Type B pancreatic cell (in vitro differentiated cells): ENCODE measurements at regions not wholly inside any gene's neighbourhood (a gene's known extent, or its start where the extent isn't known, plus 50 kb on each side); places are given as distances from the start of the nearest gene placed in this dataset.
A peak's percentile ranks its signal among the peaks of the same experiment; 100 is the strongest.

Experiments
- DNase-seq: peaks from one replicate; pipeline ENCODE4 v3.0.0; 2021; ENCODE audit warnings: mixed read lengths; ENCODE audit not compliant: unreplicated experiment; ENCODE audit errors: extremely low spot score
- H3K27ac Mint-ChIP-seq: 2 replicates; pipeline ENCODE4 v1.8.0; 2021; ENCODE audit warnings: mild to moderate bottlenecking, mixed read lengths
- H3K27me3 Mint-ChIP-seq: 2 replicates; pipeline ENCODE4 v1.8.0; 2021; ENCODE audit warnings: mixed read lengths
- H3K36me3 Mint-ChIP-seq: 2 replicates; pipeline ENCODE4 v1.8.0; 2021; ENCODE audit warnings: mixed read lengths
- H3K4me1 Mint-ChIP-seq: one replicate; pipeline ENCODE4 v1.8.0; 2021; ENCODE audit warnings: mixed read lengths; ENCODE audit not compliant: unreplicated experiment
- H3K4me3 Mint-ChIP-seq: 2 replicates; pipeline ENCODE4 v1.8.0; 2021; ENCODE audit warnings: mild to moderate bottlenecking, mixed read lengths
- H3K9me3 Mint-ChIP-seq: 2 replicates; pipeline ENCODE4 v1.8.0; 2021; ENCODE audit warnings: mixed read lengths
- TF ChIP-seq, protein P1 (sequence below): fragments of 200-600 bp; sonication (generic); conservative IDR thresholded peaks from 2 replicates; pipeline ENCODE4 v1.5.0; 2021; ENCODE audit warnings: antibody characterized with exemption, mild to moderate bottlenecking

DNA sequence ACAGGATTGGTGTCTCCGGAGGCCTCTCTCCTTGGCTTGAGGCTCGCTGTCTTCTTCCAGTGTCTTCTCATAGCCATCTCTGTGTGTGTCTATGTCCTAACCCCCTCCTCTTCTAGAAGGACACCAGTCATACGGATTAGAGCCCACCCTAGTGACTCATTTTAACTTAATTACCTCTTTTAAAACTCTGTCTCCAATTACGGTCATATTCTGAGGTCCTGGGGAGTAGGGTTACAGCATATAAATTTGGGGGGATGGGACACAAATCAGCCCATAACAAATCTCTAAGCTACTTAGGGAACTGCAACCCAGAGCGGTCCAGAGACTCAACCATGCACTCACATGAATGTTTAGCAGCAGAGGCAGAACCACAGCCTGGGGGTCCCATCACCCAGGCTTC is 56.1 kb upstream of the SASH1 start:
- no peak for DNase-seq
- Mint-ChIP-seq H3K27ac (no peak overlapping the region), H3K4me1 (peaks cover 27% of the 10 kb centered on the region), H3K36me3 (no peaks in the 10 kb centered on the region), H3K4me3 (no peak overlapping the region), H3K9me3 (no peaks in the 10 kb centered on the region), H3K27me3 (no peaks in the 10 kb centered on the region)
- TF ChIP-seq, protein P1, sequence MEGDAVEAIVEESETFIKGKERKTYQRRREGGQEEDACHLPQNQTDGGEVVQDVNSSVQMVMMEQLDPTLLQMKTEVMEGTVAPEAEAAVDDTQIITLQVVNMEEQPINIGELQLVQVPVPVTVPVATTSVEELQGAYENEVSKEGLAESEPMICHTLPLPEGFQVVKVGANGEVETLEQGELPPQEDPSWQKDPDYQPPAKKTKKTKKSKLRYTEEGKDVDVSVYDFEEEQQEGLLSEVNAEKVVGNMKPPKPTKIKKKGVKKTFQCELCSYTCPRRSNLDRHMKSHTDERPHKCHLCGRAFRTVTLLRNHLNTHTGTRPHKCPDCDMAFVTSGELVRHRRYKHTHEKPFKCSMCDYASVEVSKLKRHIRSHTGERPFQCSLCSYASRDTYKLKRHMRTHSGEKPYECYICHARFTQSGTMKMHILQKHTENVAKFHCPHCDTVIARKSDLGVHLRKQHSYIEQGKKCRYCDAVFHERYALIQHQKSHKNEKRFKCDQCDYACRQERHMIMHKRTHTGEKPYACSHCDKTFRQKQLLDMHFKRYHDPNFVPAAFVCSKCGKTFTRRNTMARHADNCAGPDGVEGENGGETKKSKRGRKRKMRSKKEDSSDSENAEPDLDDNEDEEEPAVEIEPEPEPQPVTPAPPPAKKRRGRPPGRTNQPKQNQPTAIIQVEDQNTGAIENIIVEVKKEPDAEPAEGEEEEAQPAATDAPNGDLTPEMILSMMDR: no peak

DNA sequence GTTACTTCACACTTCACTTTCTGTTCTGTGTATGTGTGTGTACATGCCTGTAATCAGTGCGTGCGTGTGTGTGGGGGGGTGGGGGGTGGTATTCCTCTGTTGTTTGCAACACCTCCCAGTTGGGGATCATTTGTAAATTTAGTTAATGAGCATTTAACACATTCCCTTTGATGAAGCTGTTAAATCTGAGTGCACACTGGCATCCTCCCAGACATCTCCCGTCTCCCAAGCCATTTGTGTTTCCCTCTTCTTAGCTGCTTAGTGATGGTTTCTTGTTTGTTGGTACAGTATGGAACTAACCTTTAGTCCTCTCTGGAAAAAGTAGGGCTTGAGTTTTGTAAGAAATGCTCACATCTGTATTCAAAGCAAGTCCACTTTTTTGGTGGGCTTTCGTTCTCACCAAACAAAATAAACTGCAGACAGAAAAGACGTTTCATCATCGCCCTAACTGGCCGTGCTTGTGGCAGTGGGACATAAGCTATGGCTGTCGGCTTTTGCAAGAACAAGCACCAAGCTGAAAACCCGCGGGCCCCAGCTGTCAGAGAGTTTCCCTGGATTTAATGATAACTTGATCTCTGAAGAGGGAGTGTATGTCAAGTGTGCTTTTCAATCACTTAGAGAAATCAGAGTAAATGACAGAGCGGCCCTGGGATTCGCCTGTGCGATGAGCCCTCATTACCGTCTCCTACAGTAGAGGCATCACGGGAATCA is 54.9 kb upstream of the SASH1 start:
- Mint-ChIP-seq H3K9me3 (no peaks in the 10 kb centered on the region), H3K36me3 (no peaks in the 10 kb centered on the region), H3K27ac (no peak overlapping the region), H3K4me3 (no peak overlapping the region), H3K4me1 (peaks cover 37% of the 10 kb centered on the region), H3K27me3 (no peaks in the 10 kb centered on the region)
- no peak for DNase-seq
- TF ChIP-seq, protein P1: no peak

DNA sequence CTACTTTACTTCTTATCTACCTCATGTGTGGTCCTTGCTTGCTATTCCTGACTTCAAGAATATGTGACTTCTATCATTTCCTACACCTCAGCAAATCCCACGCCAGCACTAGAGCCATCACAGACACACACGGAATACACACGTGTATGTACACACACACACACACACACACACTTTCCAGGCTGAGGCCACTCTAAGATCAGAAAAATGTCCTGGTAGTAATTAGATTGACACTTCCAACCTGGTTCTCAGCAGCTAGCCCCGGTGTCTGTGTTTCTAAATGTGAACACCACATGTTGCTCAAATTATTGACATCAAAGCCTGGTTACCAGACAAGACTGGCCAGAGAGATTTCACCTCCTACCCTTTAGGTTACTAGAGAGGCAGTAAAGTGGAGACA is 54.1 kb upstream of the SASH1 start:
- Mint-ChIP-seq H3K27me3 (no peaks in the 10 kb centered on the region), H3K4me3 (no peak overlapping the region), H3K27ac (peak overlapping the region; percentile 5), H3K36me3 (no peaks in the 10 kb centered on the region), H3K4me1 (peaks cover 37% of the 10 kb centered on the region), H3K9me3 (no peaks in the 10 kb centered on the region)
- TF ChIP-seq, protein P1: no peak
- no peak for DNase-seq

DNA sequence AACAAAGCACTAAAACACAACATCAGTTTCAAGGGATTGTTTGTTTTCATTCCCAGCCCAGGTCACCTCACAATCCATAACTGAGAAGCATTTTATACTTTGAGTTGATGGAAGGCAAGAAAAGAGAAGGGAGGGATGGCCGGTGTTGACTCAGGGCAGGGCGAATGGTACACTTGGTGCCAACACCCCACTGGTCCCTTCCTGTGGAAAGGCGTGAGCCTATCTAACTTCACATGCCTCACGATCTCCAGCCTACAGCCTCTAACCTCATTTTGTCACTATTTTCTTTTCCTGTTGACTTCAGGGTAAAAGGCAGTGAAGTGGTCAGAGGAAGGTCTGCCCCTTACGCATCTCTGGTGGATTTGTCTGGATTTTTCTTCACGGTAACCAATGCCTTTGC is 53.5 kb upstream of the SASH1 start:
- Mint-ChIP-seq H3K4me1 (peaks cover 38% of the 10 kb centered on the region), H3K4me3 (no peak overlapping the region), H3K9me3 (no peaks in the 10 kb centered on the region), H3K27me3 (no peaks in the 10 kb centered on the region), H3K27ac (peak overlapping the region; percentile 5), H3K36me3 (no peaks in the 10 kb centered on the region)
- DNase-seq: no peak
- TF ChIP-seq, protein P1: no peak

DNA sequence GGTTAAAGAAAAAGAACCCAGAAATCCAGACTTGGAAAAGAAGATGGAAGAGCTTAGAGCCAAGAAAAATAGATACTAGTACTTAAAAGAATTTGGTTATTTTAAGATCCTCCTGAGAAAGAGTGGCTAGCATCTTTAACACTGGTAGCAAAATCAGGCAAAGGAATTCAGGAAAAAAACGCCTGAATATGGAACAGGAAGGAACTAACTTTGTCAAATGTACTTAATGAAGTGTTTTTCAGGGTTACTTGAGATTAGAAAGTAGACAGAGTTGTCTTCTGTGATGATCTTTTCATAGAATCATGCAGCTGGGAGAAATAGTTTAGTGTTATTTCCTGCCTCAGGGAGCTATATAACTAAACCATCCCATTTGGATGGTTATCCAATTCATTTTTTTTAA is 50.8 kb upstream of the SASH1 start:
- no peak for DNase-seq
- Mint-ChIP-seq H3K9me3 (no peaks in the 10 kb centered on the region), H3K27me3 (no peaks in the 10 kb centered on the region), H3K4me1 (peaks cover 55% of the 10 kb centered on the region), H3K27ac (no peak overlapping the region), H3K36me3 (no peaks in the 10 kb centered on the region), H3K4me3 (no peak overlapping the region)
- TF ChIP-seq, protein P1: no peak
